ENCODE measurements at regions not wholly inside any gene's neighbourhood (a gene's known extent, or its start where the extent isn't known, plus 50 kb on each side); places are given as distances from the start of the nearest gene placed in this dataset.

- TF ChIP-seq, protein P1, sequence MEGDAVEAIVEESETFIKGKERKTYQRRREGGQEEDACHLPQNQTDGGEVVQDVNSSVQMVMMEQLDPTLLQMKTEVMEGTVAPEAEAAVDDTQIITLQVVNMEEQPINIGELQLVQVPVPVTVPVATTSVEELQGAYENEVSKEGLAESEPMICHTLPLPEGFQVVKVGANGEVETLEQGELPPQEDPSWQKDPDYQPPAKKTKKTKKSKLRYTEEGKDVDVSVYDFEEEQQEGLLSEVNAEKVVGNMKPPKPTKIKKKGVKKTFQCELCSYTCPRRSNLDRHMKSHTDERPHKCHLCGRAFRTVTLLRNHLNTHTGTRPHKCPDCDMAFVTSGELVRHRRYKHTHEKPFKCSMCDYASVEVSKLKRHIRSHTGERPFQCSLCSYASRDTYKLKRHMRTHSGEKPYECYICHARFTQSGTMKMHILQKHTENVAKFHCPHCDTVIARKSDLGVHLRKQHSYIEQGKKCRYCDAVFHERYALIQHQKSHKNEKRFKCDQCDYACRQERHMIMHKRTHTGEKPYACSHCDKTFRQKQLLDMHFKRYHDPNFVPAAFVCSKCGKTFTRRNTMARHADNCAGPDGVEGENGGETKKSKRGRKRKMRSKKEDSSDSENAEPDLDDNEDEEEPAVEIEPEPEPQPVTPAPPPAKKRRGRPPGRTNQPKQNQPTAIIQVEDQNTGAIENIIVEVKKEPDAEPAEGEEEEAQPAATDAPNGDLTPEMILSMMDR (IDR thresholded peaks at IDR 0.05), result no peak
- TF ChIP-seq POLR2AphosphoS5 (IDR thresholded peaks at IDR 0.05), result no peak
Observed at GRCh38 chr17:63189930-63190329, 223.9 kb downstream of the TANC2 start.
